Kidney (tissue), 13 donors: ENCODE measurements at regions not wholly inside any gene's neighbourhood (a gene's known extent, or its start where the extent isn't known, plus 50 kb on each side); places are given as distances from the start of the nearest gene placed in this dataset.

Experiments used
- DNase-seq, 5 donors: peaks; one replicate each; pipeline ENCODE4 v3.0.0-alpha.2; 2013 to 2020
- FAIRE-seq: peaks from 2 replicates; lab custom pipeline; 2012; peaks lifted over from hg19 to GRCh38; lab: Jason Lieb, UNC
- H3K27ac ChIP-seq, 2 donors: one replicate each; pipeline ENCODE4 v1.7.0; 2013; ENCODE audit warnings: low read depth in 2 of 2, low read length in 2 of 2, inconsistent platforms in 1 of 2
- H3K27me3 ChIP-seq: one replicate; pipeline ENCODE4 v1.7.1; 2013; ENCODE audit warnings: low read length, inconsistent platforms; ENCODE audit not compliant: control insufficient read depth, insufficient read depth
- H3K36me3 ChIP-seq, 3 donors: one replicate each; pipeline versions ENCODE4 v1.7.0 to v1.7.1; 2013; ENCODE audit warnings: low read length in 3 of 3, control low read depth in 1 of 3, inconsistent platforms in 1 of 3; ENCODE audit not compliant: insufficient read depth in 3 of 3, control insufficient read depth in 2 of 3
- H3K4me1 ChIP-seq, 3 donors: one replicate each; pipeline versions ENCODE4 v1.7.0 to v1.7.1; 2013; ENCODE audit warnings: low read length in 3 of 3, inconsistent platforms in 1 of 3, low read depth in 1 of 3; ENCODE audit not compliant: control insufficient read depth in 2 of 3, insufficient read depth in 2 of 3
- H3K4me3 ChIP-seq, 3 donors: one replicate each; pipeline versions ENCODE4 v1.7.0 to v1.8.1; 2013; ENCODE audit warnings: low read length in 3 of 3, control low read depth in 1 of 3, inconsistent platforms in 1 of 3
- H3K9ac ChIP-seq, 3 donors: one replicate each; pipeline versions ENCODE4 v1.7.0 to v1.7.1; 2013; ENCODE audit warnings: low read length in 3 of 3, control low read depth in 1 of 3, inconsistent platforms in 1 of 3
- H3K9me3 ChIP-seq, 3 donors: one replicate each; pipeline versions ENCODE4 v1.7.0 to v1.7.1; 2013; ENCODE audit warnings: low read length in 3 of 3, control low read depth in 1 of 3, inconsistent platforms in 1 of 3; ENCODE audit not compliant: control insufficient read depth in 2 of 3, insufficient read depth in 1 of 3
- intact Hi-C: fragments of 100-400 bp; cut with DNase I; formaldehyde crosslinking; loops from one replicate; pipeline ENCODE4 v1.11.1; 2022
- TF ChIP-seq, protein P1 (sequence below): IDR thresholded peaks from 3 replicates; pipeline ENCODE4 v1.5.1; 2012; ENCODE audit warnings: mild to moderate bottlenecking, moderate library complexity, borderline replicate concordance; ENCODE audit not compliant: insufficient read depth; ENCODE audit errors: extremely low read depth
- donor health status: control.
- donor health status: control.
- donor health status: control.
- donor health status: control.
- donor health status: control.
- donor health status: DM: yes; HTN: yes; CAD: no.
- donor health status: Normal renal cell carcinoma (clear cell type).

DNA sequence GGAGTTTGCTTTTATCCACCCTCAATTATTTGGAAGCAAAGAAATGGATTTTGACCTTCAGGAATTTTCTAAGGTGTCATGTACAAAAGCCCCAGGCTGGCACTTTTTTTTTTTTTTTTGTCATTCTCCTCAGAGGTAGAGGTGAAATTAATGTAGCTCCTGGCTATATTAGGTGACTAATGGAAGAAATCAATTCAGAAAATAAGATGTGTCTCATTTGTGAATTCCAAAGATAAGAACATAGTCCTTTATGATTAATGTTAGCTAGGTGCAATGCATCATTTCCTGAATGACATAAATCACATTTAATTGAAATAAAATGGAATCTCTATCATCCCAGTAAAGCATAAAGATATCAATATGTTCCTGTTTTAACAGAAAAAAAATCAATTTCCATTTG is 477.6 kb downstream of the FBXO15 start:
- FAIRE-seq: no peak
- no peak overlapping the region for H3K4me3 ChIP-seq
- TF ChIP-seq, protein P1, sequence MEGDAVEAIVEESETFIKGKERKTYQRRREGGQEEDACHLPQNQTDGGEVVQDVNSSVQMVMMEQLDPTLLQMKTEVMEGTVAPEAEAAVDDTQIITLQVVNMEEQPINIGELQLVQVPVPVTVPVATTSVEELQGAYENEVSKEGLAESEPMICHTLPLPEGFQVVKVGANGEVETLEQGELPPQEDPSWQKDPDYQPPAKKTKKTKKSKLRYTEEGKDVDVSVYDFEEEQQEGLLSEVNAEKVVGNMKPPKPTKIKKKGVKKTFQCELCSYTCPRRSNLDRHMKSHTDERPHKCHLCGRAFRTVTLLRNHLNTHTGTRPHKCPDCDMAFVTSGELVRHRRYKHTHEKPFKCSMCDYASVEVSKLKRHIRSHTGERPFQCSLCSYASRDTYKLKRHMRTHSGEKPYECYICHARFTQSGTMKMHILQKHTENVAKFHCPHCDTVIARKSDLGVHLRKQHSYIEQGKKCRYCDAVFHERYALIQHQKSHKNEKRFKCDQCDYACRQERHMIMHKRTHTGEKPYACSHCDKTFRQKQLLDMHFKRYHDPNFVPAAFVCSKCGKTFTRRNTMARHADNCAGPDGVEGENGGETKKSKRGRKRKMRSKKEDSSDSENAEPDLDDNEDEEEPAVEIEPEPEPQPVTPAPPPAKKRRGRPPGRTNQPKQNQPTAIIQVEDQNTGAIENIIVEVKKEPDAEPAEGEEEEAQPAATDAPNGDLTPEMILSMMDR: no peak
- intact Hi-C loops: no loop called here
- no peak for DNase-seq
- H3K36me3 ChIP-seq: no peaks in the 10 kb centered on the region
- H3K9me3 ChIP-seq: no peaks in the 10 kb centered on the region
- no peaks in the 10 kb centered on the region for H3K4me1 ChIP-seq
- H3K27ac ChIP-seq: no peak overlapping the region
- H3K9ac ChIP-seq: no peak overlapping the region
- H3K27me3 ChIP-seq: no peaks in the 10 kb centered on the region

DNA sequence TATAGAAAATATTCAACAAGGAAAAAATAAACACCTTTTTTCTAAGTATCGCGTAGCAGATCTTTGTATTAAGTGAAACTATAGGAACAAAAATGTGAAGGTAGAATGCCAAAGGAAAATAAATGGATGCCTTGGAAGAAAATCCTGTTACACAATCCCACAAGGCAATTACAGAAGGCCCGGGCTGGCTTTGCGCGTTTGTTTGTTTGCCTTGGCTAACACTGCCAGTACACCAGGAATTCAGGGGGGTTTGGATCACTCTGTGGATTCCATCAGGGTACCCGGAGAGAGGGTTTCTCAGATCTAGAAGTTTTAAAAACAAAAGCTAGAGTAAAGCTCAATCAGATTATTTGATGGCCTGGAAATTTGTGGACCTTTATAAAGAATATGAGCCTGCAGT is 478.3 kb downstream of the FBXO15 start:
- DNase-seq (peak in 1 of 5 donors; percentile 54), FAIRE-seq (no peak)
- Histone ChIP-seq H3K9me3 (no peaks in the 10 kb centered on the region), H3K4me3 (no peak overlapping the region), H3K27ac (no peak overlapping the region), H3K36me3 (no peaks in the 10 kb centered on the region), H3K4me1 (no peaks in the 10 kb centered on the region), H3K27me3 (no peaks in the 10 kb centered on the region), H3K9ac (no peak overlapping the region)
- TF ChIP-seq, protein P1: no peak
- intact Hi-C loops: no loop called here

DNA sequence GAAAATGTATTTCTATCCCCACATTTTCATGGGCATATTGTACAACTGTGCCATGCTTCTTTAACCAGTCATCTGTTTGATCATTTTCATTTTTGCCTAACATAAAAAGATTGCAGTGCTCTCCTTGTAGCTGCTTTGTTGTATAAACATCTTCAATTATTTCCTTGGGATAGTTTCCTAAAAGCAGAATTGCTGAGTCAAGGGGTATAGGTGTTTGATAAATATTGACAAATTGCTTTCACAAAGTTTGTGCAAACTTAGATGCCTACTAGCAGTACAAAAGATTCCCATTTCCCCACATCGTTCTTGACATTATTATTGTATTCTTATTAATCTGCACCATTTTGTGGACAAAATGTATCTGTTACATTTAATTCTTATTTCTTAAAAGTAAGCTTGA is 479.6 kb downstream of the FBXO15 start:
- Histone ChIP-seq H3K9ac (no peak overlapping the region), H3K4me1 (no peaks in the 10 kb centered on the region), H3K27me3 (no peaks in the 10 kb centered on the region), H3K9me3 (no peaks in the 10 kb centered on the region), H3K4me3 (no peak overlapping the region), H3K36me3 (no peaks in the 10 kb centered on the region), H3K27ac (no peak overlapping the region)
- FAIRE-seq (no peak), DNase-seq (no peak)
- intact Hi-C loops: no loop called here
- TF ChIP-seq, protein P1: no peak

DNA sequence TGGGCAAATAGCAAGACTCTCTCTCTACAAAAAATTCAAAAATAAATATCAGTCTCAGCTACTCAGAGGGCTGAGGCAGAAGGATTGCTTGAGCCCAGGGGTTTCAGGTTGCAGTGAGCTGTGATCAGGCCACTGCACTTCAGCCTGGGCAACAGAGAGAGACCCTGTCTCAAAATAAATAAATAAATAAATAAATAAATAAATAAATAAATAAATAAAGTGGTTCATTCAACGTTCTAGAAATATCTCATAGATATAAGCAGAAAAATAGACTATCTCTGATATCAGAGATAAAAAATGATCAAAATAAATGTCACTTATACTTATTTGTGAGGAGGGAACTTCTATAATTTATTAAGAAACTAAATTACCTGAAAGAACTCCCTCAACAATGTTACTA is 480.9 kb downstream of the FBXO15 start:
- Histone ChIP-seq H3K27ac (no peak overlapping the region), H3K36me3 (no peaks in the 10 kb centered on the region), H3K4me3 (no peak overlapping the region), H3K9me3 (no peaks in the 10 kb centered on the region), H3K4me1 (no peaks in the 10 kb centered on the region), H3K27me3 (no peaks in the 10 kb centered on the region), H3K9ac (no peak overlapping the region)
- TF ChIP-seq, protein P1: no peak
- intact Hi-C loops: no loop called here
- FAIRE-seq (no peak), DNase-seq (no peak)
